Glutamatergic neuron (in vitro differentiated cells): ENCODE measurements at regions not wholly inside any gene's neighbourhood (a gene's known extent, or its start where the extent isn't known, plus 50 kb on each side); places are given as distances from the start of the nearest gene placed in this dataset.

Experiments
- DNase-seq: peaks from one replicate; pipeline ENCODE4 v3.0.0; 2022
- H3K27ac Mint-ChIP-seq: one replicate; pipeline ENCODE4 v1.8.0; 2020; ENCODE audit warnings: mild to moderate bottlenecking, mixed read lengths, inconsistent platforms; ENCODE audit not compliant: unreplicated experiment
- H3K27me3 Mint-ChIP-seq: one replicate; pipeline ENCODE4 v1.8.0; 2020; ENCODE audit warnings: mild to moderate bottlenecking, moderate library complexity, mixed read lengths, inconsistent platforms; ENCODE audit not compliant: unreplicated experiment
- H3K36me3 Mint-ChIP-seq: one replicate; pipeline ENCODE4 v1.8.0; 2020; ENCODE audit warnings: mild to moderate bottlenecking, mixed read lengths, inconsistent platforms; ENCODE audit not compliant: unreplicated experiment
- H3K4me1 Mint-ChIP-seq: one replicate; pipeline ENCODE4 v1.8.0; 2020; ENCODE audit warnings: mild to moderate bottlenecking, low read depth, mixed read lengths, inconsistent platforms; ENCODE audit not compliant: unreplicated experiment
- H3K4me3 Mint-ChIP-seq: one replicate; pipeline ENCODE4 v1.8.0; 2020; ENCODE audit warnings: mild to moderate bottlenecking, mixed read lengths, inconsistent platforms; ENCODE audit not compliant: unreplicated experiment
- H3K9me3 Mint-ChIP-seq: one replicate; pipeline ENCODE4 v1.8.0; 2020; ENCODE audit warnings: mild to moderate bottlenecking, moderate library complexity, mixed read lengths, inconsistent platforms; ENCODE audit not compliant: unreplicated experiment
- CTCF ChIP-seq: fragments of 200-600 bp; sonication (generic); IDR thresholded peaks from one replicate; pipeline ENCODE4 v1.5.0; 2021; ENCODE audit not compliant: partially characterized antibody, unreplicated experiment

GRCh38 chr11:133597236-133597635 is 64.9 kb upstream of the OPCML start:
- H3K4me3 Mint-ChIP-seq: no peak overlapping the region
- peaks cover 3% of the 10 kb centered on the region for H3K9me3 Mint-ChIP-seq
- H3K27me3 Mint-ChIP-seq: peaks cover 1% of the 10 kb centered on the region

GRCh38 chr11:133595998-133596590 is 63.8 kb upstream of the OPCML start:
- no peak overlapping the region for H3K4me3 Mint-ChIP-seq
- peaks cover 8% of the 10 kb centered on the region for H3K4me1 Mint-ChIP-seq
- no peaks in the 10 kb centered on the region for H3K36me3 Mint-ChIP-seq
- H3K27me3 Mint-ChIP-seq: peaks cover 1% of the 10 kb centered on the region
- peaks cover 3% of the 10 kb centered on the region for H3K9me3 Mint-ChIP-seq
- TF ChIP-seq CTCF: no peak
- H3K27ac Mint-ChIP-seq: no peak overlapping the region
- no peak for DNase-seq

More at GRCh38 chr11:133597236-133597635, 64.9 kb upstream of the OPCML start:
- peaks cover 8% of the 10 kb centered on the region for H3K4me1 Mint-ChIP-seq
- no peak overlapping the region for H3K27ac Mint-ChIP-seq
- no peak for DNase-seq
- no peaks in the 10 kb centered on the region for H3K36me3 Mint-ChIP-seq
- no peak for TF ChIP-seq CTCF

DNA sequence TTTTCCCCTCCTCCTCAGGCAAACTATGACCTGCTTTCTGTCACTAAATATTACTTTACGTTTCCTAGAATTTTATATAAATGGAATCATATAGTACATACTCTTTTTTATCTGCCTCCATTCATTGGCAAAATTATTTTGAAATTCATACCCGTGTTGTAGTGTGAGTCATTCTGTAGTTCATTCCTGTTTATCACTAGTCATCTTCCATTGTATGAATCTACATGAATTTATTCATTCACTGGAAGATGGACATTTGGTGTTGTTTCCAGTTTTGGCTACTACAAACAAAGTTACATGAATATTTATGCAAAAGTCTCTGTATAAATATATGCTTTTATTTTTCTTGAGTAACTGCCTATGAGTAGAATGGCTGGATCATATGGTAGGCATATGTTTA is 60.7 kb upstream of the OPCML start:
- peaks cover 1% of the 10 kb centered on the region for H3K27me3 Mint-ChIP-seq
- DNase-seq: no peak

GRCh38 chr11:133586903-133587517 is 54.7 kb upstream of the OPCML start:
- Mint-ChIP-seq H3K4me3 (no peak overlapping the region), H3K27me3 (no peaks in the 10 kb centered on the region), H3K4me1 (peaks cover 1% of the 10 kb centered on the region), H3K27ac (no peak overlapping the region), H3K9me3 (no peaks in the 10 kb centered on the region), H3K36me3 (no peaks in the 10 kb centered on the region)
- TF ChIP-seq CTCF: no peak
- no peak for DNase-seq

More for the DNA sequence above, 60.7 kb upstream of the OPCML start:
- Mint-ChIP-seq H3K9me3 (peaks cover 3% of the 10 kb centered on the region), H3K4me3 (no peak overlapping the region), H3K36me3 (no peaks in the 10 kb centered on the region), H3K4me1 (peaks cover 3% of the 10 kb centered on the region), H3K27ac (no peak overlapping the region)
- no peak for TF ChIP-seq CTCF

GRCh38 chr11:133582750-133583149 is 50.4 kb upstream of the OPCML start:
- H3K27me3 Mint-ChIP-seq: peaks cover 4% of the 10 kb centered on the region
- peaks cover 5% of the 10 kb centered on the region for H3K4me1 Mint-ChIP-seq

More at GRCh38 chr11:133582750-133583149, 50.4 kb upstream of the OPCML start:
- no peak overlapping the region for H3K4me3 Mint-ChIP-seq
- no peak overlapping the region for H3K27ac Mint-ChIP-seq
- no peaks in the 10 kb centered on the region for H3K9me3 Mint-ChIP-seq
- TF ChIP-seq CTCF: no peak
- DNase-seq: no peak
- no peaks in the 10 kb centered on the region for H3K36me3 Mint-ChIP-seq
